ENCODE measurements at regions not wholly inside any gene's neighbourhood (a gene's known extent, or its start where the extent isn't known, plus 50 kb on each side); places are given as distances from the start of the nearest gene placed in this dataset.

- no peak for DNase-seq (ENCODE audit: extremely low read depth in 1 of 2, low read depth in 1 of 2)
These were observed 62.3 kb upstream of the CALM2 start for GRCh38 chr2:47238638-47239037.

- DNase-seq (ENCODE audit: extremely low read depth in 1 of 2, low read depth in 1 of 2) = no peak
These were observed 61.3 kb upstream of the CALM2 start for GRCh38 chr2:47237375-47238334.

GRCh38 chr2:47236503-47237215 lies 60.3 kb upstream of the CALM2 start:
- no peak for DNase-seq (ENCODE audit: extremely low read depth in 1 of 2, low read depth in 1 of 2)

DNA sequence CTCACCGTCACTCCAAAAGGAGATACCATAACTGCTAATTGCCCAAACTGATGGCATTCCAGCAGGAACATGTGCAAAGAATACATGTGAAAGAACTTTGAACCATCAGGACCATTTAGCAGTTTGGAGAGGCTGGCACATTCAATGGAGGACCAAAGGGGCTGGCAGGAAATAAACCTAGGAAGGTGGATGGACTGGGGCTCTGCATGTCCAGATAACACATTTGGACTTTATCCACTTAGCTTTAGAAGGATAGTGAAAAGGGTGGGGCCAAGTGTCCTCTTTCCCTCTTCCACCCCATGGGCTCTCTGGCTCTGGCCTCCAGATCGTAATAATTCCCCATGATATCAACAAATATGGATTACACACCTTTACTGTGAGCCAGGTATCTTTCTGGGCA lies 58.8 kb upstream of the CALM2 start:
- no peak for DNase-seq (ENCODE audit: extremely low read depth in 1 of 2, low read depth in 1 of 2)

DNA sequence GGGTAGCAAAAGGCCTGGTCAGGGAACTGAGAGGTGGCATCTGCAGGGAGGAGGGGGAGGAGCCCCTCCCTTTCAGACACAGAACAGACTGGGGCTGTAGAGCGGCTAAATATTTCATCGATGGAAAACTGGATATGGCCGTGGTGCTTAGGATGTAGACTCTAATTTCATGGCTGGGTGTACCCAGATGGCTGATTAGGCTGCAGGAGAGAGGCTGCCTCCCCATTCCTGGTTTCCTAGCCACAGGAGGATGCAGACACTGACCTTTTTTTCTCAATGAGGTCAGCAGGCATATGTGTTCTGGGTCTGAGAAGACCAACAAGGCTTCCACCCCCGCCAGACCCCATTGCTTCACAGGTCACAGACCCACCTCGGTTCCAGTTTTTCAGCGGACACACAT lies 58.1 kb upstream of the CALM2 start:
- no peak for DNase-seq (ENCODE audit: extremely low read depth in 1 of 2, low read depth in 1 of 2)

- no peak for DNase-seq (ENCODE audit: extremely low read depth in 1 of 2, low read depth in 1 of 2)
These were observed 56.6 kb upstream of the CALM2 start for GRCh38 chr2:47232738-47233415.

GRCh38 chr2:47230418-47230817 lies 54.1 kb upstream of the CALM2 start:
- no peak for DNase-seq (ENCODE audit: extremely low read depth in 1 of 2, low read depth in 1 of 2)

DNA sequence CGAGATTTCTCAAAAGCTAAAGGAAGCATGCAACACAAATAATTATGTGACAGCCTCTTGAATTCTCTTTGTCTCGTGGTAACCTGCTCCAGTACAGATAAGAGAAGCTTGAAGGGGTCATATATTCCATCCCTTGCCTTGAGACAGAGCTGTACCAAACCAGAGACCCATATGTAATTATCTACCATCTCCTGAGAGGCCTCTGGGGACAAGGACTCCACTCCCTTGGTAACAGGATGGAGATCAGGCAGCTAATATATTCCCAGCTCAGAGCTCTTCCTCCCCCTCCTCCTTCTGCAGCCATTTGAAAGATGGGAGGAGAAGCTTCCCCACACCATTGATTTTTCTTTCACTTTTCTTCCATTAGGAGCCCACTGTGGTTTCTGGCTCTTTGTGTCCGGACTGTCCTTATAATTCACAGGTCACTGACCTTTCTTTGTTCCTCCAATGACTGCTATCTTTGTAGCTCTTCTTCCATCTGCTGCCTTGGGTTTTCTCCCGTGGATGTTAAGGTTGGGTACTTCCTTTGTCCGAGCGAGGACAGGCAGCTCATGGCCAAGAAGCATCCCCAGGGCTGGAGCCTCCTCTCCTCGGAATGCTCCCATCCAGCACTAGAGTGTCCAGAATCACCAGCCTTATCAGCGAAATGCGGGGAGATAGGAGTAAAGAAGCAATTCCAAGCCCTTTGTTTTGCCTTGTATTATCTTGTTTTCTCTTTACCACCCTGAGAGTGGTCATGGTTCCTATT lies 51.4 kb upstream of the CALM2 start:
- DNase-seq (ENCODE audit: extremely low read depth in 1 of 2, low read depth in 1 of 2) = no peak

DNA sequence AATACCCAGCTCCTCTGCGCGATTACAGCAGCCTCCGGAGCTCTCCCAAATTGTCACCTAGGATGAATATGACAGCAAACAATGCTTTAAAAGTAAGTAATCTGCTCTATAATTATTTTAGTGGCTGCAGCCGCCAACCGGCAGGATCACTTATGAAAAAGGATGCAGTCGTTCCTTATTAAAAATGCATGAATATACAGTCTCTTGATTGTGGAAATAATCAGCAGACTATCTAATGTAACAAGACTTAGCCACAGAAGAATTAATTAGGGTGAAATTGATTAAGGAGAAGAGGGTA lies 50.6 kb upstream of the CALM2 start:
- DNase-seq (ENCODE audit: extremely low read depth in 1 of 2, low read depth in 1 of 2) = no peak

GRCh38 chr2:47226132-47226922 lies 50.0 kb upstream of the CALM2 start:
- no peak for DNase-seq (ENCODE audit: extremely low read depth in 1 of 2, low read depth in 1 of 2)
